HG02678 (cell line): ENCODE measurements at regions not wholly inside any gene's neighbourhood (a gene's known extent, or its start where the extent isn't known, plus 50 kb on each side); places are given as distances from the start of the nearest gene placed in this dataset.
A peak's percentile ranks its signal among the peaks of the same experiment; 100 is the strongest.
"Not testable (repeated sequence)": the region's sequence is repeated elsewhere in the genome, so short reads cannot be mapped to it uniquely, and the experiment has no call there.

Experiments used
- ATAC-seq: cut with Tn5 transposase; IDR thresholded peaks from one replicate; pipeline ENCODE4 v1.9.1; 2021; ENCODE audit warnings: mild to moderate bottlenecking, moderate library complexity; ENCODE audit not compliant: unreplicated experiment

DNA sequence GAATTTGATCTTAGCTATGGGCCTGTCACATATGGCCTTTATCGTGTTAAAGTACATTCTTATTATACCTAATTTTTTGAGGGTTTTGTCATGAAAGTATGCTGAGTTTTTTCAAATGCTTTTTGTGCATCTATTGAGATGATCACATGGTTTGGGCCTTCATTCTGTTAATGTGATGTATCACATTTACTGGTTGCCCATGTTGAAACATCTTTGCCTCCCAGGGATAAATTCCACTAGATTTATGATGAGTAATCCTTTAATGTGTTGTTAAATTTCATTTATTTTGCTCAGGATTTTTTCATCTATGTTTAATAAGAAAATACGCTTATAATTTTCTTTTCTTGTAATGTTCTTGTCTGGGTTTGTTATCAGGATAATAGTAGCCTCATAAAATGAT is 442.0 kb downstream of the MDFIC start:
- no peak for ATAC-seq

DNA sequence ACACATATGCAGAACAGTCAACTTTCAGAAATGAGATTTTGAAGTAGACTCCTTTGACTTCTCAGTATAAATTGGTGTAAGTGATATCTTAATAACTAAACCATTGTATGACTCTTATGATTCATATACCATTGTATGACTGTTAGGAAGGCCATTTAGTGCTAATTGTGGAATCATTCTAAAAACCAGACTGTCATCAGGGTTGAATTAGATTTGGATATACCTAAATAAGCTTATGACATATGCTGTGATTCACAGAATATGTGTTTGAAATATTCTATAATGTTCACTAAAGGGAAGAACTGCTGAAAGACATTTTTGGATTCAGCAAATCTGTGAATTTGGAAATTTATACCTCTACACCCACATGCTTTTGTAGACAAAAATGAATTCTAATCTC is 438.1 kb downstream of the MDFIC start:
- ATAC-seq = no peak

DNA sequence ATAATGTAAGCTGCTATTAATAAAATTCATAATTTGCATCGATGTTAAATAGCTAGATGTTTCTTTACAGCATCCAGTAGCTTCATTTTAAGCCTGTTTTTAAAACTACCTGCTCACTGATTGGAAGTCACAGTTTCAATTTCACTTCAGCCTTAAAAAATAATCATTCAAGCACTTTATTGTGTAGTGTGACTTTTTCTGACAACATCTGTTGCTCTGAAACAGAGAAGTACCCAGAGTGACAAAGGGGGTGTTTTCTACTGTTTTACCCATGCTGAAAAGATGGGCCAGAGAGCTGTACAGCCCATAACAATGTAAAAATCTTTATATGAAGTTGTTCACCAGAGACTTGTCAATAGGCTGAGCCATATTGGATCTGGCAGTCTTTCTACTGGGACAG is 437.2 kb downstream of the MDFIC start:
- no peak for ATAC-seq

DNA sequence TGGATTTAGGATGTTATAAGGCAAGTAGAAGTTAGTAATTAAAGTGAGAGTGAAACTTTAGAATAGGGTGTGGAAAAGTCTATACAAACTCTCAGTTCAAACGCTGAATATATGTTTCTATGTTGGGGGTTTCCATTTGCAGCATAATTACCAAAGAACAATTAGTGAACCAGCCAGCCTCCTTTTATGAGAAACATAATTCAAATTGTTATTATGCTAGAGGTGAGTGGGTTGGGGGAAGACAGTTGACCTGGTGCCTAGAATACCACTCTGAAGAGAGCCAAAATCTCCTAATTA is 435.8 kb downstream of the MDFIC start:
- no peak for ATAC-seq

DNA sequence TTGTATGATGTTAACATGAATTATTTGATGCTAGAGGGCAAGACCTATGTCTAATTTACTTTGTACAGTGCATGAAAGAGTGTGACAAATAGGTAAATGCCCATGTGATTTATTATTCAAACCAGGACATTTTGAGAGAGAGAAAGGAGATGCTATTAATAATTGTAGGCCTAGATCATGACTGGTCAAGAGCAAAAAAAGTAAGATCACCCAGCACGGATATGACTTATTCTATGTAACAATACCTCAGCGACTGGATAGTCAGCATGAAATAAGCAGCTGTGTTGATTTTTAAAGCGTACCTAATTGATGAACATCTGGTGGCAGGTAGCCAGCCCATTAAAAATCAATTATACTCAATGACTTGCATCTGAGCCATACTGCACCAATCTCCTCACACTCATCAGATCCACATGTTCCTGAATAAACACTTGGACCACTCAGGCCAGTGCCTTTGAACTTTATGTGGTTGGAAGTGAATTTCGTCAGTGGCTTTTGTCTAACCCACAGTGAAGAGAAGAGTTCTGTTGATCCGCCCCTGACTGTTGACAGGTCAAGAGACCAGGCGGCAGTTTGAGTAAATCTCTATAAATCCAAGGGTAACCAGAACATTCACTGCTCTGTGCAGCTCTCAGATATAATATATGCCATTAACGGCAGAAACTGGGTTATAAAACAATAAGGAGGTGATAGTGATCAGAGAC is 435.3 kb downstream of the MDFIC start:
- no peak for ATAC-seq

DNA sequence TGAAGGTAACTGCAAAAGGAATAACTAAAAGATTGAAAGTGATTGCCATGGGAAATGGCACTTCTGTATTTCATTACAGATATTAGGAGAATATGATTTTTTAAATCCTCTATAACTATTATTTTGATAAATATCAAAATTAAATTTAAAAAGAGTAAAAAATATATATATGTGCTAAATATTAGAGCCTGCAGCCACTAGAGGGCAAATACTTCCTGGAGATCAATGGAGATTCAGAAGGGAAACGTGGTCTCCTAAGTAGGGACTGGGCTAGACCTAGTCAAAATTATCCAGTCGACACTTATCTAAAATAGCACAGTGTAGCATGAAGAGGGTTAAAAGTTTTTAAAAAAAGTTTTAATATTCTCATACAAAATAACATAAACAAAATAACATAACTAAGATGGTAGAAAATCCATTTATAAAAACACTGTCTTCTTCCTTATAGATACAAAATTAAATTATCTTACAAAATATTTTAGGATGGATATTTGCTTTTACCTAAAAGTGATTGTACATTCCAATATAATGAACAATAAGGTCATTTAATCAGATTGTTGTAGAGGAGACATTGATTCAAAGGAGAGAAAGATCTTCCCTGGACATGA is 434.3 kb downstream of the MDFIC start:
- ATAC-seq = no peak

DNA sequence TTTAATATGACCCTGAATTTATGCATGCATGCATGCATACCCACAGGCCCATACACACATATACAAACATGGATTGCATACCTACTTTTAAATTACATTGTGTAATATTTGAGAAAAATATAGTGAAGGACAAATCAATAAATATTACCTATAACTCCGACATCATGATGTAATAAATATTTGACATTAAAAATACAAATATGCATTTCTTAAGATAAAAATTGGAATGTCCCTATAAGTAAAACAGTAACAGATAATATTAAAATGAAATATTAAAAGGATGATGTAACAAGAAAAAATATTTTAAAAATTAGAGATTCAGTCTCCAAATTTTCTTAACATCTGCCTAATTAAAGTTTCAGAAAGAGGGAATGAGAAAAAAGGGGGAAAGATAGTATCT is 433.0 kb downstream of the MDFIC start:
- ATAC-seq = no peak

DNA sequence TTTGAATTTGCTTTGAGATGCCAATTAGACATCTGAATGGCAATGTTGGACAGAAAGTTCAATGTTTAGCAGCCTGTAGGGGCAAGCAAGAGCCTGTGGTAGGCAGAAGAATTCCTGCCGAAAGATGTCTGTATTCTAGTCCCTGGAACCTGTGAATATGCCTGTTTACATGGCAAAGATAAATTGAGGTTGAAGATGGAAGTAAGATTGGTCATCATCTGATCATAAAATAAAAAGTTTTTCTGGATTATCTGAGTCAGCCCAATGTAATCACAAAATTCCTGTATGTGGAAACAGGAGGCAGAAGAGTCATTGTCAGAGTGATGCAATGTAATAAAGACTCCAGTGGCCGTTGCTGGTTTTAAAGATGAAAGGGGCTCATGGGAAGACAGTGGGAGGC is 430.5 kb downstream of the MDFIC start:
- no peak for ATAC-seq

DNA sequence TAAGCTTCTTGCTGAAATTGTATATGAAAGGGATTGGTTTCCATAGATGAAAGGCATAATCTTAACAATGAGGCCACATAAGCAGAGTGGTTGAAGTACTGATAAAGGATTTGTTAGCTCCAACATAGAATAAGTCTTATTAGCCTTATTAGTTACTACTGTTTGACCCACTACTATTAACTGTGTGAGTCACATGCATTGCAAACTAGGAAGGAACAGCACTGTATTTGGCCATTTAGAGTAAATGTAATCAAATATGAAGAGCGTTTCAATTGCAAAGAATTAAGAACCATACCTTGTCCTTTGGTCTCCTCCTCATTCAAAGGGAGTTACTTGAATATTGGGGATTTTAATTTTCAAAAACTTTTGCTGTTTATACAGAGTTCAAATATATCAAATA is 428.9 kb downstream of the MDFIC start:
- no peak for ATAC-seq

DNA sequence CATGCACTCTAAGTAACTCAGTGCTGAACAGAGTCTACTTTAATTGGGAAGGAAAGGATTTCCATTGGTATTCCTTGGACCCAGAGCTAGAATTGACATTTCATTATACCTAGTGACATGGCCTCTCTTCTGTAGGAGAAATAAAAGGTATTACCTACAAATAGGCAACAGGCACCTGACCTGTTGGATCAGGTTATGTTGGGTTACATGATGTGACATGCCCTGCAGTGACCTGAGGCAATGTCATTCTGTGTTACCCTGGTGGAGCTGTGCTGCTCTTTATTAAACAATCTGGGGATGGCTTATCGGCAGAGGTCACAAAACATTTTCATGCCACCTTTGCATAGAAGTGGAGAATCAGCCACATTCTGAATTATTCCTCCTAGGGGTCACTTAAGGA is 427.7 kb downstream of the MDFIC start:
- ATAC-seq = no peak

DNA sequence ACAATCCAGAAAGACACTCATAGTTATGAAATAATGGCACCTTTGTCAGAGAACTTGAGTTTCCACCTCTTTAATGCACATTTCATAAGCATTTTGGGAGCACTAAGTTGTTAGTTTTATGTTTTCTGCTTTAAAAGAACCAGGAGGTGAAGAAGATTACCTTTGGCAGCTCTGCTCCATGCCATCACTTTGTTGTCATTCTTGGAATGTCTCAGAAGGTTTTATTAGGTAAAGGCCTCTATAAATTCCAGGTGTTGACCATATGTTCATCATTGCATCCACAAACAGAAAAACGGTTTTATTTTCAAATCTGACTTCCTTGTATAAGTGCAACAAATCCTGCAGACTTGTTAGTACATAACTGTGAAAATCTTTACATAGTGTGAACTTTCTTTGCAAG is 424.8 kb downstream of the MDFIC start:
- ATAC-seq = no peak

DNA sequence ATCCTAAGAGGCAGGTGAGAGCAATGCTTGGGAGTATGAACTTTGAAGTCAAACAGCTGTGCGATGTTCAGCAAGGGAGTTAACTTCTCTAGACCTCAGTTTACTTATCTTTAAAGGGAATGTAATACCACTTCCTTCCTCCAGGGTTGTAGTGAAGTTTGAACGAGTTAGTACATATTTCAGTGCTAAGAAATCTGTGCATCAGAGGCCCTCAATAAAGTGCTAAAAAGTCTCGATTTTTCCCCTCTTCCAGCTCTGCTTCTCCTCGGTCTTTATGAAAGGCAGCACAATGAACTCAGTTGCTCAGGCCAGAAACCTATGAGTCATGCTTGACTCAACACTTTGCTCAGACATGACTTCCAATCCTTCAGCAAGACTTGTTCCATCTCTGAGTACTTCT is 418.9 kb downstream of the MDFIC start:
- ATAC-seq = peak; percentile 51

DNA sequence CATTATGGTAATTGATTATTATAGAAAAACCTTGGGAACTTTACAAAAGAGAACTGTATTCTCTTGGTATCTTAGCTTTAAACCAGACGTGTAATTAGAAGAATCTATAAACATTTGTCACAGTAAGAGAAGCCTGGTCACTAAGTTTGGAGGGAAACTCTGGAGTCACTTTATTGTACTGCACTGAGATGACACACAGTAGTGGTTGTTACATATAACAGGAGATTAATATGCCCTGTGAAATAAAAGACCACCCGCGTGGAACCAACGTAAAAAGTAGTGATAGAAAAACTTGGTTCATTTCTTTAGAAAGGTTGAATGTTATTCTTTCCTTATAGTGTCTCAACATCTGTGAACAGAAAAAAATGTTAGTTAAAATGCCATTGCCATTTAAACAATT is 416.1 kb downstream of the MDFIC start:
- no peak for ATAC-seq

DNA sequence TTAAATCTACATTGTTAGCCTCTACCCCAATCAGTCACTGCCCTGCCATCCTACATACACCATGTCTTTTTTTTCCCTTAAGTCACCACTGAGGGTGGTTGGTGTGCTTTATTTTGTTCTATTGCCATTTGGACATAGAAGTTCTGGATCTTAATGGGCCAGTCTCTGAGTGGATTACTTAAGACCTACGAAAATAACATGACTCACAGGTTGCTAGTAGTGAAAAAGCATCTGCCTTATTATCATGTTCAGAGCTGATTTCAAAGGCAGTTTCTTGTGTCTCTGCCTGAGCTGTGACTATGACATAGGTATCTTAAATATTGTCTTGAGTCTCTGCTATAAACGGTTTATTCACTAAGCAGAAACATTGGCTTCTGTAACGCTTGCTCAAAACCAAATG is 410.8 kb downstream of the MDFIC start:
- no peak for ATAC-seq

DNA sequence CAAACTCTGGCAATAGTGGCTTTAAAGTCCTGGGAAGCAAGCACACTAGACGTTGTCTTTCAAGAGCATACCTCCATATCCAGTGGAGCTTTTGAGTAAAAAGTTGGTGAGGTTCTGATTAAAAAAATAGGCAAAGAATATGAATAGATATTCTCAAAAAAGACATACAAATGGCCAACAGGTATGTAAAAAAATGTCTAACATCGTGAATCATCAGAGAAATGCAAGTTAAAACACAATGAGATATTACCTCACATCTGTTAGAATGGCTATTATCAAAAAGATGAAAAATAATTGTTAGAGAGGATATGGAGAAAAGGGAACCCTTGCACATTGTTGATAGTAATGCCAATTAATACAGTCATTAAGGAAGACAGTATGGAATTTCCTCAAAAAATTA is 407.1 kb downstream of the MDFIC start:
- ATAC-seq = no peak

DNA sequence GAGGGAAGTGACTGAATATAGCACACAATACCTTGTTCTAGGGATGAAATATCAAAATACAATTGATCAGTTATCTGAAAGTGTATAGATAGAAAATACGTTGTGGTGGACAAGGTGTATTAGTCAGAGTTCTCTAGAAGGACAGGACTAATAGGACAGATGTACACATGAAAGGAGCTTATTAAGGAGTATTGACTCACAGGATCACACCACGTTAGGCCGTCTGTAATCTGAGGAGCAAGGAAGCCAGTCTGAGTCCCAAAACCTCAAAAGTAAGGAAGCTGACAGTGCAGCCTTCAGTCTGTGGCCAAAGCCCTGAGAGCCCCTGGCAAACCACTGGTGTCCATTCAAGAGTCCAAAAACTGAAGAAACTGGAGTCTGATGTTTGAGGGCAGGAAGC is 406.1 kb downstream of the MDFIC start:
- ATAC-seq = no peak

DNA sequence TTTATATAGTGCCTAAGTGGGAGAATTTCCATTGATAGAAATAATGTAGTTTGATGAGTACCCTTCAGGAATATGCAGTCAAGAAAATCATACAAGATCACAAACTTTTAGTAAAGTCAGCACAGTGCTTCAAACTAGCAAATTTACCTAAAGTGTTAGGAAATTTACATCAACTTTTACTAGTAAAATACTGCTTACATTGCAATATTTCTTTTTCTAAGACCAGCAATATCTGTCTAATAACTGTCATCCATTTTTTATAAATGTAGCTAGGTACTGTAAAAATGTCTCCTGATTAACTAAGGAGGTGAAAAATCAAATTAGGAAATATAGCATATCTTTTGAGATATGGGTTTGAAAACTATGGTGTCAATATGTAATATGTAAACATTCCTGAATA is 405.4 kb downstream of the MDFIC start:
- ATAC-seq = no peak

DNA sequence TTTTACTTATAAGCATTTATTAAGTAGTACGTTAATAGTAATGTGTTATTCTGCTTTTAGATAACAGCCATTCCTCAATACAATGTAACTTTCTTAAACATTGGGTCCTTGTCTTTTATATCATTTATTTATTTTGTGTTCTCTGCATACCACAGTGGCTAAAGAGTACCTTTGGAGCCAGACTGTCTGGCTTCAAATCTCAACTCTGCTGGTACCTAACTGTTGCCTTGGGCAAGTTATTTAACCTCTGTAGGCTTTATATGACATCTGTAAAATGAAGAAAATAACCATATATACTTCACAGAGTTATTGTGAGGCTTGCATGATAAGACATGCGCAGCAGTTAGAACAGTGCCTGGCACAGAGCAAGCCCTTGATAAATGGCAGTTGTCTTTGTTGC is 397.6 kb downstream of the MDFIC start:
- ATAC-seq = no peak

DNA sequence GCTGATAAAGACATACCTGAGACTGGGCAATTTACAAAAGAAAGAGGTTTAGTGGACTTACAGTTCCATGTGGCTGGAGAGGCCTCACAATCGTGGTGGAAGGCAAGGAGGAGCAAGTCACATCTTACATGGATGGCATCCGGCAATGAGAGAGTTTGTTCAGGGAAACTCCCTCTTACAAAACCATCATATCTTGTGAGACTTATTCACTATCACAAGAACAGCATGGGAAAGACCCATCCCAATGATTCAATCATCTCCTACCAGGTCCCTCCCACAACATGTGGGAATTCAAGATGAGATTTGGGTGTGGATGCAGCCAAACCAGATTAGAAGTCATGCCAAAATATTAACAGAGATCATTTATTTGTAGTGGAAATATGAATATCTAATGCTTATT is 388.4 kb downstream of the MDFIC start:
- ATAC-seq = not testable (repeated sequence)

DNA sequence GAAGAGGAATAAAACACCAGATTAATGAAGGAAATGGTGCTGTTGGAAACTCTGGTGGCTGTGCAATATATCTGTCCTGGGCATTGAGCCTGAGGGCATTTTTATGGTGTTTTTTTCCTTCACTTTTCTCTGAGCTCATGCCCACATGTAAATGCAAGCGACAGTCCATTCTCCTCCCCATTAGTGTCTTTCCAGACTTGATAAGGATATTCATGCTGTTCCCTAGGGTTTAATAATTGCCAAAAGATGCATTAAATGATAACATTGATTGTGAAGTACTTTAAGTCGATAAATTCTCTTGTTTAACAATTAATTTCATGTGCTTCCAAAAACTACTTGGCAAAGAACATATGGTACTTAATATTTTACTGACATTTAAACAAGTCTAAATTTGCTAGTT is 384.7 kb downstream of the MDFIC start:
- ATAC-seq = no peak

DNA sequence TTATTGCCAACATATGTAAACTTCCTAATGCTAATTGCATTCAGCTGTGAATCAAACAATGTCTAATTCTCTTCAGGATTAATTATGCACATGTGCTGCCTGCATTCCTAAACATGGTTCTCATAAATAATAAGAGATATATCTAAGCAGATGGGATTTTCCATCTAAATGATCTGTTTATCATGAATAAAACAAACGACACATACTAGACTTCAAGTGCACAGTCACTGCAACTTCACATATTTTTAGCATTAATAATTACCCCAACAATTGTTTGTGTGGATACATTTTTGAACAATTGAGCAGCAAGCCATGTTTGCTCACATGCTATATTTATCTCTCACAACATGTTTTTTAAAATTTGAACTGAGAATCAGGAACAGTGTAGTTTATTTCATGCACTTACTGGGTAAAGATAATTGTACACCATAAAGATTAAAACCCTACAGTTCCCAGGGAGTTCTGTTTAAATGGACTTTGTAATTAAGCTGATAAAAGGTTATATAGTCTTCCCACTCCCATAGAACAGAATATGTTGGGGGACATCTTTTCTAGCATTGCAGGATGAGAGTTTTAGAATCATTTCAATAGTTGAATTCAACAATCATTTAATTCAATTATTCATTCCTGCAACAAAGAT is 378.5 kb downstream of the MDFIC start:
- no peak for ATAC-seq

DNA sequence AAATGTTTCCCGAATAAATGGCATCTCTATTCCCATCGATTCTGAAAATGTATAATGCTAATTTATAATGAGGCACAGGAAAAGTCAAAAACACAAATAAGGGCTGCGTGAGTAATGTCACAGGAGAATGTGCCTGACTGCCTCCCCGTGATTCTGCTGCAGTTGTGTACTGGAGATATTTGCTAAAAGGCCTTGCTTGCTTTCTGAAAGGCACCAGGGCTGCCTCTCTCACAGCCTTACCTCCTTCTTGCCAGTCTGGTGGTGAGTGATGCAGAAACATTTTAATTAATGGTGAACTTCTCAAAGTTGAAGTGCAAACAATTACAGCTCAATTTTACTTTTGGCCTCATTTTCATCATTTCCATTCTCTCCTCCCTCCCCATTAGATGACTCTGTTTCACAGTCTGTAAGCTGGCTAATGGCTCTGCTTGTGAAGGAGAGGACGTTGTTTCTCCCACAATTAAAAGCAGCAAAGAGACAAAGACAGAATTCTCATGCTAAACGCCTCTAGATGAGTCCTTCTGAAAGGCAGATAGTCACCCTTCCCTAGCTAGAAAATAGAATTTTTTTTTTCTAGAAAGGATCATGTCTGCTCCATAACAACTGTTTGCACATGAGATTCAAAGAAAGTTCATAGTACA is 377.6 kb downstream of the MDFIC start:
- ATAC-seq = no peak
